ENCODE measurements at regions not wholly inside any gene's neighbourhood (a gene's known extent, or its start where the extent isn't known, plus 50 kb on each side); places are given as distances from the start of the nearest gene placed in this dataset.

GRCh38 chr21:43299441-43300277, 127.3 kb downstream of the SIK1 start:
- Histone ChIP-seq H3K36me3 (ENCODE audit: control insufficient read depth in 5 of 5, insufficient read depth in 5 of 5, low read length in 5 of 5) (no peaks in the 10 kb centered on the region), H3K27ac (ENCODE audit: low read depth, low read length) (no peak overlapping the region), H3K9me3 (ENCODE audit: control insufficient read depth in 5 of 5, low read length in 5 of 5) (peaks cover 2 to 16% (median 13%) of the 10 kb centered on the region in 5 donors), H3K4me1 (ENCODE audit: control insufficient read depth in 5 of 5, insufficient read depth in 5 of 5, low read length in 5 of 5) (peaks cover 0 to 10% (median 6%) of the 10 kb centered on the region in 5 donors), H3K4me3 (ENCODE audit: low read depth in 1 of 5, low read length in 5 of 5) (no peak overlapping the region), H3K27me3 (ENCODE audit: control insufficient read depth in 5 of 5, insufficient read depth in 4 of 5, low read length in 5 of 5) (peaks cover 0 to 16% (median 6%) of the 10 kb centered on the region in 5 donors), H3K9ac (ENCODE audit: low read length in 5 of 5) (no peak overlapping the region)

- Histone ChIP-seq H3K27me3 (ENCODE audit: control insufficient read depth in 5 of 5, insufficient read depth in 4 of 5, low read length in 5 of 5) (peaks cover 0 to 11% (median 5%) of the 10 kb centered on the region in 5 donors), H3K36me3 (ENCODE audit: control insufficient read depth in 5 of 5, insufficient read depth in 5 of 5, low read length in 5 of 5) (no peaks in the 10 kb centered on the region), H3K9ac (ENCODE audit: low read length in 5 of 5) (no peak overlapping the region), H3K27ac (ENCODE audit: low read depth, low read length) (no peak overlapping the region), H3K4me1 (ENCODE audit: control insufficient read depth in 5 of 5, insufficient read depth in 5 of 5, low read length in 5 of 5) (peaks cover 0 to 9% (median 6%) of the 10 kb centered on the region in 5 donors), H3K9me3 (ENCODE audit: control insufficient read depth in 5 of 5, low read length in 5 of 5) (peaks cover 2 to 17% (median 13%) of the 10 kb centered on the region in 5 donors), H3K4me3 (ENCODE audit: low read depth in 1 of 5, low read length in 5 of 5) (no peak overlapping the region)
These were observed 128.1 kb downstream of the SIK1 start for GRCh38 chr21:43298546-43299440.

- H3K27me3 ChIP-seq (ENCODE audit: control insufficient read depth in 5 of 5, insufficient read depth in 4 of 5, low read length in 5 of 5): peaks cover 0 to 5% (median 4%) of the 10 kb centered on the region in 5 donors
- peaks cover 2 to 17% (median 13%) of the 10 kb centered on the region in 5 donors for H3K9me3 ChIP-seq (ENCODE audit: control insufficient read depth in 5 of 5, low read length in 5 of 5)
- no peaks in the 10 kb centered on the region for H3K36me3 ChIP-seq (ENCODE audit: control insufficient read depth in 5 of 5, insufficient read depth in 5 of 5, low read length in 5 of 5)
- no peak overlapping the region for H3K9ac ChIP-seq (ENCODE audit: low read length in 5 of 5)
- H3K4me3 ChIP-seq (ENCODE audit: low read depth in 1 of 5, low read length in 5 of 5): no peak overlapping the region
- peaks cover 0 to 9% (median 4%) of the 10 kb centered on the region in 5 donors for H3K4me1 ChIP-seq (ENCODE audit: control insufficient read depth in 5 of 5, insufficient read depth in 5 of 5, low read length in 5 of 5)
- no peak overlapping the region for H3K27ac ChIP-seq (ENCODE audit: low read depth, low read length)
These were observed 128.9 kb downstream of the SIK1 start for GRCh38 chr21:43297989-43298388.

- Histone ChIP-seq H3K27me3 (ENCODE audit: control insufficient read depth in 5 of 5, insufficient read depth in 4 of 5, low read length in 5 of 5) (peaks cover 0 to 5% (median under 1%) of the 10 kb centered on the region in 5 donors), H3K36me3 (ENCODE audit: control insufficient read depth in 5 of 5, insufficient read depth in 5 of 5, low read length in 5 of 5) (no peaks in the 10 kb centered on the region)
These were observed 128.7 kb downstream of the CRYAA start for GRCh38 chr21:43297391-43297981.

GRCh38 chr21:43295066-43295958, 126.5 kb downstream of the CRYAA start:
- Histone ChIP-seq H3K9ac (ENCODE audit: low read length in 5 of 5) (no peak overlapping the region), H3K9me3 (ENCODE audit: control insufficient read depth in 5 of 5, low read length in 5 of 5) (peaks cover 2 to 17% (median 16%) of the 10 kb centered on the region in 5 donors), H3K4me1 (ENCODE audit: control insufficient read depth in 5 of 5, insufficient read depth in 5 of 5, low read length in 5 of 5) (peaks cover 0 to 9% (median 1%) of the 10 kb centered on the region in 5 donors), H3K27ac (ENCODE audit: low read depth, low read length) (no peak overlapping the region), H3K27me3 (ENCODE audit: control insufficient read depth in 5 of 5, insufficient read depth in 4 of 5, low read length in 5 of 5) (peaks cover 0 to 9% (median 0%) of the 10 kb centered on the region in 5 donors), H3K4me3 (ENCODE audit: low read depth in 1 of 5, low read length in 5 of 5) (no peak overlapping the region), H3K36me3 (ENCODE audit: control insufficient read depth in 5 of 5, insufficient read depth in 5 of 5, low read length in 5 of 5) (no peaks in the 10 kb centered on the region)

More at GRCh38 chr21:43297391-43297981, 128.7 kb downstream of the CRYAA start:
- Histone ChIP-seq H3K9me3 (ENCODE audit: control insufficient read depth in 5 of 5, low read length in 5 of 5) (peaks cover 2 to 17% (median 15%) of the 10 kb centered on the region in 5 donors), H3K4me3 (ENCODE audit: low read depth in 1 of 5, low read length in 5 of 5) (no peak overlapping the region), H3K4me1 (ENCODE audit: control insufficient read depth in 5 of 5, insufficient read depth in 5 of 5, low read length in 5 of 5) (peaks cover 0 to 9% (median 4%) of the 10 kb centered on the region in 5 donors), H3K27ac (ENCODE audit: low read depth, low read length) (no peak overlapping the region), H3K9ac (ENCODE audit: low read length in 5 of 5) (no peak overlapping the region)

- no peaks in the 10 kb centered on the region for H3K36me3 ChIP-seq (ENCODE audit: control insufficient read depth in 5 of 5, insufficient read depth in 5 of 5, low read length in 5 of 5)
- H3K4me1 ChIP-seq (ENCODE audit: control insufficient read depth in 5 of 5, insufficient read depth in 5 of 5, low read length in 5 of 5): peaks cover 0 to 14% (median 1%) of the 10 kb centered on the region in 5 donors
- peaks cover 0 to 9% (median 0%) of the 10 kb centered on the region in 5 donors for H3K27me3 ChIP-seq (ENCODE audit: control insufficient read depth in 5 of 5, insufficient read depth in 4 of 5, low read length in 5 of 5)
- H3K4me3 ChIP-seq (ENCODE audit: low read depth in 1 of 5, low read length in 5 of 5): no peak overlapping the region
- no peak overlapping the region for H3K9ac ChIP-seq (ENCODE audit: low read length in 5 of 5)
- H3K9me3 ChIP-seq (ENCODE audit: control insufficient read depth in 5 of 5, low read length in 5 of 5): peaks cover 2 to 22% (median 19%) of the 10 kb centered on the region in 5 donors
- H3K27ac ChIP-seq (ENCODE audit: low read depth, low read length): no peak overlapping the region
These were observed 125.5 kb downstream of the CRYAA start for GRCh38 chr21:43294194-43294902.

- Histone ChIP-seq H3K36me3 (ENCODE audit: control insufficient read depth in 5 of 5, insufficient read depth in 5 of 5, low read length in 5 of 5) (no peaks in the 10 kb centered on the region), H3K4me1 (ENCODE audit: control insufficient read depth in 5 of 5, insufficient read depth in 5 of 5, low read length in 5 of 5) (peaks cover 1 to 19% (median 11%) of the 10 kb centered on the region in 5 donors), H3K4me3 (ENCODE audit: low read depth in 1 of 5, low read length in 5 of 5) (no peak overlapping the region), H3K27me3 (ENCODE audit: control insufficient read depth in 5 of 5, insufficient read depth in 4 of 5, low read length in 5 of 5) (peaks cover 0 to 9% (median 0%) of the 10 kb centered on the region in 5 donors), H3K27ac (ENCODE audit: low read depth, low read length) (no peak overlapping the region), H3K9me3 (ENCODE audit: control insufficient read depth in 5 of 5, low read length in 5 of 5) (peaks cover 2 to 26% (median 24%) of the 10 kb centered on the region in 5 donors), H3K9ac (ENCODE audit: low read length in 5 of 5) (no peak overlapping the region)
These were observed 124.0 kb downstream of the CRYAA start for GRCh38 chr21:43292866-43293142.

- Histone ChIP-seq H3K27me3 (ENCODE audit: control insufficient read depth in 5 of 5, insufficient read depth in 4 of 5, low read length in 5 of 5) (peaks cover 0 to 9% (median 0%) of the 10 kb centered on the region in 5 donors), H3K4me1 (ENCODE audit: control insufficient read depth in 5 of 5, insufficient read depth in 5 of 5, low read length in 5 of 5) (peaks cover 3 to 25% (median 17%) of the 10 kb centered on the region in 5 donors), H3K9me3 (ENCODE audit: control insufficient read depth in 5 of 5, low read length in 5 of 5) (peaks cover 2 to 26% (median 24%) of the 10 kb centered on the region in 5 donors), H3K36me3 (ENCODE audit: control insufficient read depth in 5 of 5, insufficient read depth in 5 of 5, low read length in 5 of 5) (no peaks in the 10 kb centered on the region), H3K27ac (ENCODE audit: low read depth, low read length) (no peak overlapping the region), H3K9ac (ENCODE audit: low read length in 5 of 5) (no peak overlapping the region), H3K4me3 (ENCODE audit: low read depth in 1 of 5, low read length in 5 of 5) (no peak overlapping the region)
These were observed 123.4 kb downstream of the CRYAA start for GRCh38 chr21:43292041-43292865.
